Neural progenitor cell (in vitro differentiated cells): ENCODE measurements at regions not wholly inside any gene's neighbourhood (a gene's known extent, or its start where the extent isn't known, plus 50 kb on each side); places are given as distances from the start of the nearest gene placed in this dataset.

Experiments used
- CTCF ChIP-seq: fragments of 200-600 bp; sonication (generic); IDR thresholded peaks from 2 replicates; pipeline ENCODE4 v1.5.1; 2017; ENCODE audit warnings: antibody characterized with exemption, mild to moderate bottlenecking
- EZH2 ChIP-seq: fragments of 200-600 bp; sonication (generic); IDR thresholded peaks from 2 replicates; pipeline ENCODE4 v1.6.1; 2017; ENCODE audit warnings: antibody characterized with exemption, mild to moderate bottlenecking, moderate library complexity
- EZH2phosphoT487 ChIP-seq: fragments of 200-600 bp; sonication (generic); IDR thresholded peaks from 2 replicates; pipeline ENCODE4 v1.6.1; 2017; ENCODE audit warnings: antibody characterized with exemption

- TF ChIP-seq CTCF: no peak
- no peak for TF ChIP-seq EZH2
- TF ChIP-seq EZH2phosphoT487: no peak
Observed at GRCh38 chr19:28905996-28906395, 307.0 kb downstream of the UQCRFS1 start.
